ENCODE measurements at regions not wholly inside any gene's neighbourhood (a gene's known extent, or its start where the extent isn't known, plus 50 kb on each side); places are given as distances from the start of the nearest gene placed in this dataset.

DNA sequence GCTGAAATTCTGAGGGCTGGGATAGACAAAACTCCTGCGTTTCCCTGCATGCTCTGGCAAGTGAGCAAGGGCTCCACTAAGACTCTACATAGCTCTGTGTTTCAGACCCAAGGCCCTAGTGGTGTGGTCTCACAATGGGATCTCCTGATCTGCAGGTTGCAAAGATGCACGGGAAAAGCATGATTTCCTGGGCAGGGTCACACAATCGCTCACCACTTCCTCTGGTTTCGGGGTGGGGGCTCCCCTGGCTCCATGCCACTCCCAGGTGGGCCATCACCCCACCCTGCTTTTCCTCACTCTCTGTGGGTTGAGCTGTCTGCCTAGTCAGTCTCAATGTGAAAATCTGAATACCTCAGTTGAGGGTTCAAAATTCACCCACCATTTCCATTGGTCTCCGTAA is 111.5 kb downstream of the KLF8 start:
- Histone ChIP-seq H3K4me3 (no peak overlapping the region), H4K20me1 (ENCODE audit: control insufficient read depth, insufficient read depth) (no peaks in the 10 kb centered on the region), H3K4me1 (ENCODE audit: control insufficient read depth, insufficient read depth, low read length) (no peaks in the 10 kb centered on the region), H3K4me2 (ENCODE audit: control insufficient read depth, insufficient read depth) (no peak overlapping the region), H3K9me3 (replicated peaks; ENCODE audit: control insufficient read depth, insufficient read depth, low read length) (no peaks in the 10 kb centered on the region; the same call in 2 of the 3 replicates), H3K36me3 (ENCODE audit: control insufficient read depth in 2 of 2, insufficient read depth in 2 of 2, low read length in 1 of 2) (no peaks in the 10 kb centered on the region), H3K27me3 (replicated peaks in 1 of 2; ENCODE audit: control insufficient read depth in 2 of 2, insufficient read depth in 2 of 2, low read length in 1 of 2) (no peaks in the 10 kb centered on the region), H2AFZ (ENCODE audit: control insufficient read depth, low read depth, low read length) (no peak overlapping the region), H3K27ac (ENCODE audit: control insufficient read depth, insufficient read depth) (no peak overlapping the region), H3K79me2 (ENCODE audit: control insufficient read depth, insufficient read depth, low read length) (no peaks in the 10 kb centered on the region), H3K9ac (ENCODE audit: control insufficient read depth, insufficient read depth, low read length) (no peak overlapping the region)
- no TSS peak for BruUV-seq (replicated peaks)
- intact Hi-C loops (cut with micrococcal nuclease; ENCODE audit: unreplicated experiment): no loop called here
- SMC1A ChIA-PET (ENCODE audit: uncharacterized antibody, unreplicated experiment): no interaction called here
- FAIRE-seq: no peak
- CTCF ChIA-PET: no interaction called here
- in situ Hi-C loops (cut with MboI): no loop called here
- 6% methylated on average over 5 of the region's 5 CpGs for WGBS (ENCODE audit: insufficient coverage, insufficient replicate concordance, low lambda C conversion rate, missing lambda C conversion rate)
- POLR2A ChIA-PET: no interaction called here
- RAD21 ChIA-PET (ENCODE audit: unreplicated experiment): no interaction called here
- no peak for DNase-seq (ENCODE audit: low read depth, low spot score)
- ATAC-seq: no peak
- TF ChIP-seq STAT1 (conservative IDR thresholded peaks at IDR 0.05) (no peak), RBBP5 (conservative IDR thresholded peaks at IDR 0.05) (no peak), MEF2A (IDR thresholded peaks at IDR 0.05; ENCODE audit: insufficient read depth, low read depth, low read length) (no peak), POLR2AphosphoS2 (IDR thresholded peaks at IDR 0.05; ENCODE audit: low read depth, low read length) (no peak), YY1 (IDR thresholded peaks at IDR 0.05; ENCODE audit: low read depth, low read length) (no peak), PML (IDR thresholded peaks at IDR 0.05; ENCODE audit: low read length) (no peak), CBFB (IDR thresholded peaks at IDR 0.05; ENCODE audit: low read depth) (no peak), BRCA1 (IDR thresholded peaks at IDR 0.05; ENCODE audit: low read depth, low read length) (no peak), RFX5 (IDR thresholded peaks at IDR 0.05; ENCODE audit: low read depth, low read length) (no peak), CHD1 (IDR thresholded peaks at IDR 0.05; ENCODE audit: low read depth, low read length) (no peak), RELA (IDR thresholded peaks at IDR 0.05; ENCODE audit: borderline replicate concordance, partially characterized antibody) (no peak), MYB (IDR thresholded peaks at IDR 0.05; ENCODE audit: borderline replicate concordance, low read depth, low read length) (no peak), IKZF1 (conservative IDR thresholded peaks at IDR 0.05) (no peak), YBX1 (IDR thresholded peaks at IDR 0.05) (no peak), ZNF207 (IDR thresholded peaks at IDR 0.05; ENCODE audit: borderline replicate concordance) (no peak), RAD51 (IDR thresholded peaks at IDR 0.05) (no peak)
- TF ChIP-seq, protein P1, sequence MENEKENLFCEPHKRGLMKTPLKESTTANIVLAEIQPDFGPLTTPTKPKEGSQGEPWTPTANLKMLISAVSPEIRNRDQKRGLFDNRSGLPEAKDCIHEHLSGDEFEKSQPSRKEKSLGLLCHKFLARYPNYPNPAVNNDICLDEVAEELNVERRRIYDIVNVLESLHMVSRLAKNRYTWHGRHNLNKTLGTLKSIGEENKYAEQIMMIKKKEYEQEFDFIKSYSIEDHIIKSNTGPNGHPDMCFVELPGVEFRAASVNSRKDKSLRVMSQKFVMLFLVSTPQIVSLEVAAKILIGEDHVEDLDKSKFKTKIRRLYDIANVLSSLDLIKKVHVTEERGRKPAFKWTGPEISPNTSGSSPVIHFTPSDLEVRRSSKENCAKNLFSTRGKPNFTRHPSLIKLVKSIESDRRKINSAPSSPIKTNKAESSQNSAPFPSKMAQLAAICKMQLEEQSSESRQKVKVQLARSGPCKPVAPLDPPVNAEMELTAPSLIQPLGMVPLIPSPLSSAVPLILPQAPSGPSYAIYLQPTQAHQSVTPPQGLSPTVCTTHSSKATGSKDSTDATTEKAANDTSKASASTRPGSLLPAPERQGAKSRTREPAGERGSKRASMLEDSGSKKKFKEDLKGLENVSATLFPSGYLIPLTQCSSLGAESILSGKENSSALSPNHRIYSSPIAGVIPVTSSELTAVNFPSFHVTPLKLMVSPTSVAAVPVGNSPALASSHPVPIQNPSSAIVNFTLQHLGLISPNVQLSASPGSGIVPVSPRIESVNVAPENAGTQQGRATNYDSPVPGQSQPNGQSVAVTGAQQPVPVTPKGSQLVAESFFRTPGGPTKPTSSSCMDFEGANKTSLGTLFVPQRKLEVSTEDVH (IDR thresholded peaks at IDR 0.05; ENCODE audit: low read depth, partially characterized antibody): no peak
- TF ChIP-seq, protein P2, sequence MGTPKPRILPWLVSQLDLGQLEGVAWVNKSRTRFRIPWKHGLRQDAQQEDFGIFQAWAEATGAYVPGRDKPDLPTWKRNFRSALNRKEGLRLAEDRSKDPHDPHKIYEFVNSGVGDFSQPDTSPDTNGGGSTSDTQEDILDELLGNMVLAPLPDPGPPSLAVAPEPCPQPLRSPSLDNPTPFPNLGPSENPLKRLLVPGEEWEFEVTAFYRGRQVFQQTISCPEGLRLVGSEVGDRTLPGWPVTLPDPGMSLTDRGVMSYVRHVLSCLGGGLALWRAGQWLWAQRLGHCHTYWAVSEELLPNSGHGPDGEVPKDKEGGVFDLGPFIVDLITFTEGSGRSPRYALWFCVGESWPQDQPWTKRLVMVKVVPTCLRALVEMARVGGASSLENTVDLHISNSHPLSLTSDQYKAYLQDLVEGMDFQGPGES (IDR thresholded peaks at IDR 0.05): no peak
- TF ChIP-seq, protein P3, sequence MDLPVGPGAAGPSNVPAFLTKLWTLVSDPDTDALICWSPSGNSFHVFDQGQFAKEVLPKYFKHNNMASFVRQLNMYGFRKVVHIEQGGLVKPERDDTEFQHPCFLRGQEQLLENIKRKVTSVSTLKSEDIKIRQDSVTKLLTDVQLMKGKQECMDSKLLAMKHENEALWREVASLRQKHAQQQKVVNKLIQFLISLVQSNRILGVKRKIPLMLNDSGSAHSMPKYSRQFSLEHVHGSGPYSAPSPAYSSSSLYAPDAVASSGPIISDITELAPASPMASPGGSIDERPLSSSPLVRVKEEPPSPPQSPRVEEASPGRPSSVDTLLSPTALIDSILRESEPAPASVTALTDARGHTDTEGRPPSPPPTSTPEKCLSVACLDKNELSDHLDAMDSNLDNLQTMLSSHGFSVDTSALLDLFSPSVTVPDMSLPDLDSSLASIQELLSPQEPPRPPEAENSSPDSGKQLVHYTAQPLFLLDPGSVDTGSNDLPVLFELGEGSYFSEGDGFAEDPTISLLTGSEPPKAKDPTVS (IDR thresholded peaks at IDR 0.05; ENCODE audit: low read depth, low read length): no peak

All from GM12878 (cell line).